DMS 273 treated with DMSO at 0.1 percent for 48 hours (cell line): ENCODE measurements at regions not wholly inside any gene's neighbourhood (a gene's known extent, or its start where the extent isn't known, plus 50 kb on each side); places are given as distances from the start of the nearest gene placed in this dataset.

Experiments
- DNase-seq: peaks from one replicate; lab custom pipeline; 2025; lab: John Stamatoyannopoulos, UW

GRCh38 chr2:183214680-183215079 lies 90.4 kb downstream of the NUP35 start:
- DNase-seq: no peak

- DNase-seq: no peak
These were observed 91.7 kb downstream of the NUP35 start for GRCh38 chr2:183215917-183216316.

GRCh38 chr2:183219888-183220287 lies 95.6 kb downstream of the NUP35 start:
- no peak for DNase-seq

DNA sequence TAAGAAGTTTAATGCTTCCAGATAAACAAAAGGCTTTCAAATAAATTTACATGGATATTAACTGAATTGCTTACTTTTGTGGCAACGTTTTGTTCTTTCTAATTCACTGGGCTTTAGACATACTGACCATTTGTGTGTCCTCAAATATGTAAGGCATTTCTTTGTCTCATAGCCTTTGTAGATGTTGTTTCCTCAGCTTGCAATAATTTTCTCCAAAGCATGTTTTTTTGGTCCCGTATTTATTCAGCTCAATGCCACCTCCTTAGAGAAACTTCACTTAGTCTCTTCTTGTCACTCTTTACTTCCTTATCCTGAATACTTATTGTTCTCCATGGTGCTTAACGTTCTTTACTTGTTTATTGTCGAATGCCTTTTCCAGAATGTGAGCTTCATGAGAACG lies 98.5 kb downstream of the NUP35 start:
- DNase-seq: no peak

DNA sequence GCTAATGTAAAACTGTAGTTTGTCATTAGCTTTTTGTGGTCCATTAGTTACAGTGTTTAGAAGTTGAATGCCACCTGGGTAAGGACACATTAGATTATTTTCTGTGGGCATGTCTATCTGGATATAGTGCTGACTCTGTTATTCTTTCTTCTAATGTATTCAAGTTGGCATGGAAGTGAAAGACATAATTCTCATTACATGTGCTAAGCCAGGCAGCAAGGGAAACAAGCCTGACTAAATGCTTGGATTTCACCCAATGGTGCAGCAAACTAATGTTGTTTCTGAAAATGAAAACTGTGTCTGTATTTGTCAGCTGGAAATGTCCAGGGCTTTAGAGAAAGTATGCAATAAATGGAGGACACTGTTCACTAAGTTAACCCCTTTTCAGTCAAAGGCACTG lies 100.7 kb downstream of the NUP35 start:
- DNase-seq: no peak

DNA sequence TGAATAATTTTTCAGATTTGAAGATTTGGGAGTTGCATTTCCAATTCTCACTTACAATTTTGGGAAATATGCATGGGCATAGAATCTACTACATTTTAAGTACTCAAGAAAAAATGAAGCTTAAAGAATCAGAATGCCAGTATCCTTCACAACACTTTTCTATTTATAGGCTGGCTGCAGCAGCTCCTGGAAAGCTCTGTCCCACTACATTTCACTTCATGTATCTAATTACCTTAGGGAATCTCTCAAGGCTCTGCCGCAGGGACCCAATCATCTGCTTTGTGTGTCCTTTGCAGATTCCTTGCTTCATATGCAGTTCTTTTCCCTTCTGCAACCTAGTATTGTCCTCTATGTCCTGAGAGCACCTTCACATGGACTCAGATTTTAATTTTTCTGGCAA lies 102.9 kb downstream of the NUP35 start:
- DNase-seq: no peak

GRCh38 chr2:183229386-183229785 lies 105.1 kb downstream of the NUP35 start:
- no peak for DNase-seq

GRCh38 chr2:183232161-183232865 lies 108.1 kb downstream of the NUP35 start:
- no peak for DNase-seq

- no peak for DNase-seq
These were observed 118.7 kb downstream of the NUP35 start for GRCh38 chr2:183242937-183243336.

DNA sequence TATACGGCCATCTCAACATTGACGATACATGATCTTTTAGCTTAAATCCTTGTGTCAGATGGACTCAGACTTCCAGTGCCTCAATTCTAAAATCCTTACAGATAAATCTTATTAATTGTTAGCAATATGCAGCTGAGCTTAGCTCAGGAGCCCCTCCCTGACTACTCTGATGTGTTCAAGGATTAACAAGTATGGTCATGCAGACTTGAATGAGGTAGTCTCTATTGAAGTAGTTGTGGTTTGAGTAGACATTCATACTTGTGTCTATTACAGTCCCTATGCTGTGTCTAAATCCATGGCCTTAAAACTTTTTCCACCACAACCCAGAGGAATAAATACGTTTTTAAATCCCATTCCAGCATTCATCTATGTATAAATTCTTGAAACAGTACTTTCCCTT lies 119.5 kb downstream of the NUP35 start:
- DNase-seq: no peak

- DNase-seq: peak; percentile 85
These were observed 120.1 kb downstream of the NUP35 start for GRCh38 chr2:183244300-183244844.

GRCh38 chr2:183248866-183249567 lies 124.8 kb downstream of the NUP35 start:
- DNase-seq: no peak

DNA sequence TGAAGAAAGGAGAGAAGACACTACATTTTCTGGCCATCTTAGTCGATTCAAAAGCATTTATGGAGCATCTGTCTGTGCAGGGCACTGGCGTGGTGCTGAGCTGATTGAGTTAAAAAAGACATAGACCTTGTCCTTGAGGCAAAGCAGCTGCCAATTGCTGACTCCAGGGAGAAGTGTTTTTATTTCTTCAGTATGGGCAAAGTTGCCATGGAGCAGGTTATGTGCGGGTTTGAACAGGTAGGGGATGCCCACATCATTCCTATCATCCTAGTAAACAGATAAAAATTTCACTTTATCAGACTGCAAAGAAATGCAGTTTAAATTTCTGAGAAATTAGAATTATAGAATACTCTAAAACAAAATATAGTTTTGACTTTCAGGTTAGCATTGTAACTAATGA lies 125.8 kb downstream of the NUP35 start:
- no peak for DNase-seq

- DNase-seq: no peak
These were observed 126.2 kb downstream of the NUP35 start for GRCh38 chr2:183250472-183250871.

DNA sequence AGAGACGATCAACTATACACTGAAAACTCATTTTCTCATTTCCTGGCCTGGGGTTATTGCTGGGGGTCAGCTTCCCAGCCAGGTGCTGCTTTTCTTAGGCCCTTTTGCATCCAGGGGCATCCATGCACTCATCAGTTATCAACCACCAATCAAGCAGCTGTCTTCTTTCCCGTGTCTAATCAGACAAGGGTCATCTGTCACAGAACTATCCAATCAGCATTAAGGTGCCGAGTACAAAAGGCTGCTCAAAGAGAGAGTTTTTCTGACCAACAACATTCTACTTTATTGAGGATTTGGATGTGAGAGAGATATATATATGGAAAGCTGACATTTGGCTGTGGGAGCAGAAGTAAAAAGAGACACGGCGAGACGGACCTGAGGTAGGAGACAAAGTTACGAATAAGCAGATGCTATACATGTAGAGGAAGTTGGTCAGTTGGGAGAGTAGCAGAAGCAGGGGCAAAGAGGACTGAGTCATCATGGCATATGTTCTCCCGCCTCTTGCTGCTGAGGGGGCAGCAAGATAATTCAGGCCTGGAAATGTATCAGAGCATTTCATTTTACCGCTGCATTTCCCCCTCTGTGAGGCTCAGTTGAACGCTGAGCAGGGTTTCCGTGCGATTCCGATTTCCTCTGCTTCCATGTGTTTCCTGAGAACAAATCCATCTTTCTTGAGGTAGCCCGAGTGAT lies 129.3 kb downstream of the NUP35 start:
- DNase-seq: no peak

GRCh38 chr2:183255411-183255810 lies 131.2 kb downstream of the NUP35 start:
- no peak for DNase-seq

DNA sequence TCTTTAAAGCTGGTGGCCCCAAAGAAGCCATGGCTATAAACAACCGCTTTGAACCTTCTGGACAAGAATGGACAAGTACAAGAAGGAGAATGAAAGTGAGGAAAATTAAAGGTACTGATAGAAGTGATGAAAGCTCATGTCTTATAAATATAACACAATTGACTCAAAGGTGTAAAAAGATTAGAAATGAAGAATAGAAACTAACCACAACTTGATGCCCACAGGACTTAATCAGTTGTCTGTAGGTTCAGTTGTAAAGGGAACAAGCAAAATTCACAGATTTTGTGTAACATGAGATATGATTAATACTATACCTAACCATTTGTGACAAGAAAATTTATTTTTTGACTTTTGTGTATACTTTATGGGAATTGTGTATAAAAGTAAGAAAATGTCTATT lies 135.7 kb downstream of the NUP35 start:
- no peak for DNase-seq

GRCh38 chr2:183260527-183260926 lies 136.3 kb downstream of the NUP35 start:
- DNase-seq: no peak

GRCh38 chr2:183264890-183265535 lies 140.8 kb downstream of the NUP35 start:
- DNase-seq: no peak

DNA sequence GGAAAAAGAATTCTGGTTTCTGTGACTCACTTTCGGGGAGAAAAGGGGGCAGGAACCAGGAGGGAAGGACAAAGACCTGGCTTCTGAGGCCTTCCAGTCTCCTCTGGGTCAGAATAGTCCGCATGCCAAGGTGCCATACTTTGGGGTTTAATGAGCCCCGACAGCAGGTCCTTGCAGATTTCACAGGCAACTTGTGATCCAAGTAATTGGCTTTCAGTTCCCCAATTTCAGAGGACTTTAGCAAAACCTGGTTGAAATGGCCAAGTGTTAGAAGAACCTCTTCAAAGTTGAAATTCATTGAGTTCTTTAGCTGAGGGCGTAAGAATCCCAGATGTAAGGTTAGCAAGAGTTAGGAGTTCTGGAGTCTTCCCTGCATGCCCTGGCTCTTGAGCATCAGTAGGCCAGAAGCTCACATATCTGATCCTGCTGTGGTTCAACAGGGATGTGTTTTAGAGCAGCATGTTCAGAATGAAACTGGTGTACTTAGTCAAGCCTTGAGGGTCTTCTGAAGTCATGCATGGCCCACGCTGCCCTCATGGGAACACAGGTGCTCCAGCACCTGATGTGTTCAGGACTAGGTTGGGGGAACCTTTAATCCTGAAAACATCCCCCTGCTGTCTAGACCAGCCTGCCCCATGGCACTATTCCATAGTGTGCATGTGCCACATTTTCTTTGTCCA lies 143.0 kb downstream of the NUP35 start:
- no peak for DNase-seq

DNA sequence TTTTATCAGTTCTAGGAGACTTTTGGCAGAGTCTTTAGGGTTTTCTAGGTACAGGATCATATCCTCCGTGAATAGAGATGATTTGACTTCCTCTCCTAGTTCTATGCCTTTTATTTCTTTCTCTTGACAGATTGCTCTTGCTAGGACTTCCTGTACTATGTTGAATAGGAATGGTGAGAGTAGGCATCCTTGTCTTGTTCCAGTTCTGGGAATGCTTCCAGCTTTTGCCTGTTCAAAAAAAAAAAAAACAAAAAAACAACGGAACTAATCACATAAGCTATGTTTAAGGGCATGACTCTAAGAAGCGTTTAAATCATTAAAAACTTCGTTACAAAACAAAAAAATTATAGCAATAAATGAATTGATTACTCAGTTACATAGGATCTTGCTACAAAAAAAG lies 145.7 kb downstream of the NUP35 start:
- no peak for DNase-seq

DNA sequence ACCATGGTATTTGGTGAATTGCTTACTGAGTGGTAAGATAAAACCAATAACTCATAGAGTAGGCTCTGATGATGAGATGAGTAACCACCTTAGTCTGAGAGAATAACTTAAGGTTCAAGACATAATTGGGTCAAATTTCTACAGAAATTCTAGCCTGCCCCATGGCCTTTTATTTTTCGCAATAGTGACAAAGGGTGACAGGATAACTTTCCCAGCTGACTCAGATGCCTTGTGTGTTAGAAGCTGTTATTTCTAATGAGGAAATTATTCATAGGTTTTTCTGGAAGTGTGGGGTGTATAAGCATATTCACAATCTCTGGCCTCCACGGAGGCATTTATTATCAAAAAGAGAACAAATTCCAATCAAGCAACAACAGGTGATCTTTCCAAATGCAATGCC lies 159.0 kb downstream of the NUP35 start:
- DNase-seq: no peak
